ENCODE measurements at regions not wholly inside any gene's neighbourhood (a gene's known extent, or its start where the extent isn't known, plus 50 kb on each side); places are given as distances from the start of the nearest gene placed in this dataset.

DNA sequence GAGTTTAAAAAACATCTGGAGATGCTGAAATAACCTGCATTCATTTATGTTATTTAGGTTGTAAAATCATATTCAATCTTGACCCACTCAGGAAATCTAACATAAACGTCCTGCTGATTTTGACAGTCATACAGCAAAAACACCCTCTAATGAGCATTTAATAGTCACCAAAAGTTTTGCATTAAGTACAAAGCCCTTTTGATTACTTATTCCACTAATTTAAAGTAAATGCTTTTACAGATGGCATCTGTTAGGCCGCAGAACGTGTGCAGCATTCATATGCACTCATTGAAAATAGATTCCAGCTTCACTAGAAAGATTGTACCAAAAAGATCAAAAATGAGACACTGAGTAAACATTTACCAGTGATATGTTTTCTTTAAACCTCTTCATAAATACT, 1295.1 kb downstream of the EFNB2 start:
- no peak for DNase-seq (ENCODE audit: low read depth, low spot score)

GRCh38 chr13:105232439-105232838, 1303.0 kb downstream of the EFNB2 start:
- DNase-seq (ENCODE audit: low read depth, low spot score): no peak

DNA sequence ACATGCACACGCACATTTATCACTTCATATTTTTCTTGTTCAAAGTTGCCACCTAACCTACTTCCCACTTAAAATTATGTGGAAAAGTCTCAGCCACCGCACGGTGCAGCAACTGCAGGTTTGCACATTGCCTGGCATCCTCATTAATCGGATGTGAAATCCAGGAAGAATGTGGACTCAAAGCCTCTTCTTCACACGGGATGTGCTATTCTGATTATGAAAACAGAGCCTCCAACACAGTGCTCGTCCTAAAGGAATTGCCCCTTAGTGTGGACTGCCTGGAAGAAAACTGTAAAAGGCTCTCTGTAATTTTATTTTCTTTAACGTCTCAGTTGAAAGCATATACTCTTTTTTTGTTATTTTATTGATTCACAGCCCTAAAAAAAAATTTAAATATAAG, 1303.5 kb downstream of the EFNB2 start:
- no peak for DNase-seq (ENCODE audit: low read depth, low spot score)

GRCh38 chr13:105231579-105231978, 1303.9 kb downstream of the EFNB2 start:
- no peak for DNase-seq (ENCODE audit: low read depth, low spot score)

- no peak for DNase-seq (ENCODE audit: low read depth, low spot score)
Measured at GRCh38 chr13:105220881-105221280, 1314.6 kb downstream of the EFNB2 start.

GRCh38 chr13:105220063-105220462, 1315.4 kb downstream of the EFNB2 start:
- DNase-seq (ENCODE audit: low read depth, low spot score): no peak

GRCh38 chr13:105219651-105220050, 1315.8 kb downstream of the EFNB2 start:
- DNase-seq (ENCODE audit: low read depth, low spot score): no peak

DNA sequence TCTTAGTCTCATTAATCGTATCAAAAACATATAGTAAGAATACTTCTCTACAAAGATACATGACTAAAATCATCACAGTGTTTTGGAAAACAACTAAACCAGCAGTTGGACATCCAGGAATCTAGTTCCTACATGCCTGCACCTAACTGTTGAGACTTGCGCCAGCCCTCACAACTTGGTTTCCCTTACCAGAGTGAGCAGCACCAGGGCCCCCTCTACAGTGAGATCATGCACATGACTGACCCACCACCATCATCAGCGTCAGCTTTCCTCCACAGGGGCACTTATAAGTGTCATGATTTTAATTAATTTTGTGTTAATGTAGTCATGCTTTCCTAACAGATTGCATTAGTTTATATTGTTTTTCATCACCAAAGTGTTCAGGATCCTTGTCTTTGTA, 1322.0 kb downstream of the EFNB2 start:
- no peak for DNase-seq (ENCODE audit: low read depth, low spot score)

DNA sequence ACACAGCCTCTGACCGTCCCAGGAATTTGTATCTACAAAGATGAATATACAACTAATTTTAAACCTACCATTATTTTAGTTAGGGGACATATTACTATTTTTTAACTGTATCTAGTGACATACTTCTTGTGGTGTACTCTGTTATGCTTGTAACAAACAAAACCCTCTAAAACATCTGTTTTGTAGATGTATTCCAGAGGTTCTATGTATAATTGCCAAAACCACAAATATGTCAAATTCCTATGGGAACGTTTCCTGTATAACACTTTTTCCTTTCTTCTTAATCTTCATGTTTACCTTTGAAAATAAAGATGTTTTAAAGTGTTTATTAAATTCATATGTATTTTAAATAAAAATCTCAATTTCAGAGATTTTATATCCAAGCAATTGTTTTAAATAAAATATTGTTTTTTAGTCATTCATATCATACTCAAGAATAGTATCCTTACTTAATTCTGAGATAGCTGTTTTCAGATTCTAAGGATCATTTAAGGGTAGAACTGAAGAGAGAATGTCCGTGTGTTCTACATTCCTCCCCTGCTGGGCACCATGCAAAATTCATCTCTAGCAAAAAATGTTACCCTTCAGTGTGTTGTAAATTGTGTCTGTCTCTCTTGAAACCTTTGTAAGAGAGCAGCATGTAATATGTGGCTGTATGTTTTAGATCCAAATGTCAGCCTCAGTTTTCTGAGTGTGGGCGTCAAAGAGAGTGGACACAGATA, 1327.7 kb downstream of the EFNB2 start:
- DNase-seq (ENCODE audit: low read depth, low spot score): no peak

GRCh38 chr13:105202354-105202753, 1333.1 kb downstream of the EFNB2 start:
- DNase-seq (ENCODE audit: low read depth, low spot score): peak; percentile 13

DNA sequence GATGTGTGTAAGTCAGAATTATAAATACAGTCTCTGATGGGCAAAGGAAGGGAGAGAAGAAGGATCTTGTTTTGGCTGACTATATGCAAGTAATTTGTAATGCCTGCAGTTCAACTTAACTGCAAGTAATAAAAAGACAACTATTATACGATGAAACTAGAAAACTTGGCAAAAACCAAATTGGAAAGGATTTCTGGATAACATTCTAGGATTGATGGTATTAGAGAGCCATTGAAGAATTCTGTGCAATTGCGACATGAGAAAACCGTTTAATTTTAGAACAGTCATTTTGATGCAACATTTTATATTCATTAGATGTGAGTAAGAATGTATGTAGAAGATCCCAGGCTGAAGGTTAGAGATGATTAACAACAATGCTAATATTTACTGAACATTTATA, 1334.1 kb downstream of the EFNB2 start:
- DNase-seq (ENCODE audit: low read depth, low spot score): no peak

GRCh38 chr13:105200181-105200580, 1335.3 kb downstream of the EFNB2 start:
- no peak for DNase-seq (ENCODE audit: low read depth, low spot score)

DNA sequence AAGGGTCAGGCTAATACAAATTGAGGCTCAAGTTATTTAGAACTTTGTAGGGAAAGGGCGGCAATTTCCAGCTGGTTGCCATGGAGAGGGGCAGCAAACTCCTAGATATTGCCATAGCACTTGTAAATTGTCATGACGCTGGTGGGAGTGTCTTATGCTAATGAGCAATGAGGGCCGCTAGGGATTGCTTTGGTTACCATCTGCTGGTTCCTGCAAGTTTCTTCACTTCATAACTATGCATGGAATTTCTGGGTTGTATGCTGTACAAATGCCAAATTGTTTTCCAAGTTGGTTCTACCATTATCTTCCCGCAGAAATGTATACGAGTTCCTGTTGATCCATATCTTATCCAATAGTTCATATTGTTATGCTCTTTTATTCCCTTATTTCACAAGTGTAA, 1339.4 kb downstream of the EFNB2 start:
- DNase-seq (ENCODE audit: low read depth, low spot score): peak; percentile 4

GRCh38 chr13:105193026-105193425, 1342.4 kb downstream of the EFNB2 start:
- no peak for DNase-seq (ENCODE audit: low read depth, low spot score)

DNA sequence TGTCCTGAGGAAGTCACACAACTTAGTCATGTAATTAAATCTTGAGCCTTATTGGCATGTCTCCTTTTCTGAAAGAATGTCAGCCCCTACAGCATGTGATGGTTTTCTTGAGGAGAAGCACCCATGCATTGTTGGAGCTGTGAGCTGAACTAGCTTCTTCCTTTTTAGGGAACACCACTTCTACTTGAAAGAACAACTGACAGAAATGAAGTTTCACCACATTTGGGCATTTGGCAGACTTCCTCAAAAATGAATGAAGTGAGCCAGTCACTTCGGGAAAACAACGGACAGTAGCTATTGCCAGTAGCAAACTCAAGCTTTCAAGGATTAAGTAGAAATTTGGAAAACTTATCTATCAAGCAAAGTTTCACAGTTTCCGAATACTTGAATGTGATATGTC, 1351.3 kb downstream of the EFNB2 start:
- no peak for DNase-seq (ENCODE audit: low read depth, low spot score)

GRCh38 chr13:105177265-105177900, 1358.1 kb downstream of the EFNB2 start:
- DNase-seq (ENCODE audit: low read depth, low spot score): no peak

DNA sequence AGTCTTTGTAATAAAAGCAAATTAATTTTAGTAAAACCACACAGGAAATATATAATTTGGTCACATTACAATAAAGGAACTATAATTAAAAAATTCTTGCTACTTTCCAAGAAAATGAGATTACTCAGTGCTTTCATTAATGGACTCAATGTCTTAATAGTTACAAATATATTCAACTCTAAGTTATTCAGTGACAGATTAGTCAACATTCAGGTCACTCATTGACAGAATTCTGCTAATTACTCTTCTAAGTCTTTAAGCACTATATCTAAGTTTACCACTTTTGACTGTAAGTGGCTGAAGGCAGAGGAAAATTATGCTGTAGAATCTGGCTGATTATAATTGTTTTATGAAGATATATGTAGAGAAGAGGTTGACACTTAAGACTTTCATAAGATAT, 1365.0 kb downstream of the EFNB2 start:
- no peak for DNase-seq (ENCODE audit: low read depth, low spot score)

- DNase-seq (ENCODE audit: low read depth, low spot score): no peak
Measured at GRCh38 chr13:105168295-105168694, 1367.2 kb downstream of the EFNB2 start.

DNA sequence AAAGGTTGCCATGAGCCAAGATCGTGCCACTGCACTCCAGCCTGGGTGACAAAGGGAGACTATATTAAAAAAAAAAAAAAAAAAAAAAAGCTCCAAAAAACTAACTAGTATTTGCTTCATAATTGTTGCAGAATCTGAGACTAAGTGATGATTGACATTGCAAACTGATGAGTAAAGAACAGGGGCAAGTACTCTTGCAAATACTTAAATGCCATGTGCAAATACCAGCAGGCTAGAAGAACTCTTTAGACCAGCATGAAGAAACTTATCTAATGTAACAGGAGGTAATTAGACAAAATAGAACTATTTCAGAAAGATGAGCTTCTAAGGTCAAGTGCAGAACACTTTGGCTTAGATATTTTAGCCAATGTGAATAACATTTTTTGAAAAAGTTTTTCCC, 1368.1 kb downstream of the EFNB2 start:
- no peak for DNase-seq (ENCODE audit: low read depth, low spot score)

DNA sequence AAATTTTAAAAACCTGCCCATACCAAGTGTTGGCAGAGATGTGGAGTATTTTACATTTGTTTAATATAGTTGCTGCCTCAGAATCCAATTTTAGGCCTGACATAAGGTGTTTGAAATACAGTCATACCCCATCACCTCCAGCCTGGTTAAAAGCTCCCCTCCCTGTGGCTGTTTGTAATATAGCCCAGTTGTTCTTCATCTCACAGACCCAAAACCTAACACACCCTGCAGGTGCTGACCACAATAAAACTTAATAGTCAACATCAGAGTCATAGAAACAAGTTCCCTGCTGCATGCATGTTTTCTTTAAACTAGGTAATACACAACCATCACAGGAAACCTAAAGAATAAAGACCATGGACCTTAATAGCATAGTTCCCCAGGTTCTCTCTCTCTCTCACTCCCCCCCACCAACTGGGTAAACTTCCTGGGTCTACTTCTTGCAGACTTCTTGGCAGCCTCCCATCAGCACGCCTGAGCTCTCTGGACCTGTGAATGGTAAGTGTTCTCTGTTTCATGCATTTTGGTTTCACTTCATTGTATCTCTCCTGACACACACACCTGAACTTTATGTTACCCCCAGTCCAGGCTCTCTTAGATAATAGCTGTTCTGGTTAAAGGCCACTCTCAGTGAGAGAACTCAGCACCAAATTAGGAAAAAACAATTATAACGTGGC, 1369.9 kb downstream of the EFNB2 start:
- DNase-seq (ENCODE audit: low read depth, low spot score): no peak

DNA sequence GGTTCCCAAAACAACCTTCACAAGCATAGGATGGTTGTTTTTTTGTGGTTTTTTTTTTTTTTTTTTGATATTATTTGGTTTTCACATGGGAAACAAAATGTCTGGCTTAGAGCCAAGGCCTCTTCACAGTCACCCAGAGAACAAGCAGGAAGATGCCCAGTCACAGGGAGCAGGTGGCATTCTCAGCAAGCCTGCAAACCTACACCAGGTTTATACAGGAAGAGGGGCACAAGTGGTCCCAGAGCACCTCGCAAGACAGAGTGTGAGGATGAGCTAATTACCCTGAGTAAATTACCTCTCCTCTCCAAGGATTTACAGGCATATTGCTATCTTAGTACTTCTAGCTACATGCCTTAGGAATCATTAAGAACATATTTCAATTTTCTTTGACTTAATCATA, 1375.6 kb downstream of the EFNB2 start:
- DNase-seq (ENCODE audit: low read depth, low spot score): no peak

DNA sequence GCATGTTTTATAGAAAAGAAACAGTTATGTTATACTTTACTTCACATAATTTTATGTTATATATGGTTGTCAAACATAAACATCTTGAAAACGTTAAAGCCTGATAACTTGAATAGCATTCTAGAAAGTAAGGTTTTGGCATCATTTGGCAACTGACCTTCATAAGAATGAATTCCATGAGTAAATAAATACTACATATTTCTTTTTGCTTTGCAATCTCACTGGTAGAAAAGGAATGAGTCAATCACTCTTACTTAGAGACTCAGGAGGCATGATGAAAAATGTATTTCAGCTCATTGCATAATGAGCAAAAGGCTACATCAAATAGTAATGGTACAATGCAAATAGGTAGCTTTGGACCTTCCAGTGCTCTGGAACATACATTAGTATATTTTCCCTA, 1381.9 kb downstream of the EFNB2 start:
- no peak for DNase-seq (ENCODE audit: low read depth, low spot score)

GRCh38 chr13:105151639-105152038, 1383.8 kb downstream of the EFNB2 start:
- no peak for DNase-seq (ENCODE audit: low read depth, low spot score)

All from ELF-1 (cell line).